HUDEP-2 (cell line): ENCODE measurements at regions not wholly inside any gene's neighbourhood (a gene's known extent, or its start where the extent isn't known, plus 50 kb on each side); places are given as distances from the start of the nearest gene placed in this dataset.
"Not testable (repeated sequence)": the region's sequence is repeated elsewhere in the genome, so short reads cannot be mapped to it uniquely, and the experiment has no call there.

Source experiments
- DNase-seq, 76 experiments: peaks; one replicate each; lab custom pipeline; 2025; ENCODE audit not compliant: unreplicated experiment in 76 of 76; lab: John Stamatoyannopoulos, UW

- DNase-seq, result no peak
Observed at GRCh38 chr2:8436585-8436984, 245.3 kb upstream of the ID2 start.

GRCh38 chr2:8437228-8437948 is 244.5 kb upstream of the ID2 start:
- DNase-seq, result no peak

- no peak for DNase-seq
Observed at GRCh38 chr2:8437949-8438400, 243.9 kb upstream of the ID2 start.

GRCh38 chr2:8438476-8438875 is 243.4 kb upstream of the ID2 start:
- no peak for DNase-seq

- peak in 13 of 76 experiments; percentile 4 to 43 (median 19) for DNase-seq
Observed at GRCh38 chr2:8438996-8439395, 242.9 kb upstream of the ID2 start.

GRCh38 chr2:8440029-8440778 is 241.7 kb upstream of the ID2 start:
- no peak for DNase-seq

GRCh38 chr2:8441371-8441770 is 240.5 kb upstream of the ID2 start:
- no peak for DNase-seq

GRCh38 chr2:8441986-8442385 is 239.9 kb upstream of the ID2 start:
- no peak for DNase-seq

GRCh38 chr2:8442833-8443486 is 238.9 kb upstream of the ID2 start:
- no peak for DNase-seq

GRCh38 chr2:8445580-8445979 is 236.3 kb upstream of the ID2 start:
- DNase-seq, result no peak

GRCh38 chr2:8446751-8447150 is 235.1 kb upstream of the ID2 start:
- not testable (repeated sequence) for DNase-seq

GRCh38 chr2:8447610-8448221 is 234.1 kb upstream of the ID2 start:
- no peak for DNase-seq

GRCh38 chr2:8448824-8449556 is 232.9 kb upstream of the ID2 start:
- DNase-seq, result no peak

GRCh38 chr2:8451273-8451672 is 230.6 kb upstream of the ID2 start:
- no peak for DNase-seq

- no peak for DNase-seq
Observed at GRCh38 chr2:8452296-8452695, 229.6 kb upstream of the ID2 start.

- peak in 2 of 76 experiments; percentile 7 to 36 for DNase-seq
Observed at GRCh38 chr2:8452979-8453903, 228.6 kb upstream of the ID2 start.

- DNase-seq, result no peak
Observed at GRCh38 chr2:8453904-8454302, 228.0 kb upstream of the ID2 start.

GRCh38 chr2:8454797-8455196 is 227.1 kb upstream of the ID2 start:
- no peak for DNase-seq
